Liver (tissue), 8 donors: ENCODE measurements at regions not wholly inside any gene's neighbourhood (a gene's known extent, or its start where the extent isn't known, plus 50 kb on each side); places are given as distances from the start of the nearest gene placed in this dataset.

Source experiments
- DNase-seq: peaks from one replicate; pipeline ENCODE4 v3.0.0-alpha.2; 2017; ENCODE audit warnings: low spot score
- H3K27ac ChIP-seq, 2 donors: one replicate each; pipeline ENCODE4 v1.7.0; 2013; ENCODE audit warnings: inconsistent platforms in 2 of 2, low read length in 2 of 2, control low read depth in 1 of 2, low read depth in 1 of 2, mild to moderate bottlenecking in 1 of 2
- H3K27me3 ChIP-seq, 4 donors: one replicate each; pipeline versions ENCODE4 v1.6.1 to v1.7.0; 2013; ENCODE audit warnings: low read length in 3 of 4, inconsistent platforms in 1 of 4, mild to moderate bottlenecking in 1 of 4, moderate library complexity in 1 of 4; ENCODE audit not compliant: control insufficient read depth in 4 of 4, insufficient read depth in 4 of 4
- H3K36me3 ChIP-seq, 4 donors: one replicate each; pipeline versions ENCODE4 v1.6.1 to v1.7.0; 2013; ENCODE audit warnings: low read length in 3 of 4, mild to moderate bottlenecking in 3 of 4, low read depth in 1 of 4, moderate library complexity in 1 of 4; ENCODE audit not compliant: control insufficient read depth in 4 of 4, insufficient read depth in 3 of 4
- H3K4me1 ChIP-seq, 4 donors: one replicate each; pipeline versions ENCODE4 v1.6.1 to v1.7.0; 2013; ENCODE audit warnings: low read length in 3 of 4, mild to moderate bottlenecking in 3 of 4, moderate library complexity in 1 of 4; ENCODE audit not compliant: control insufficient read depth in 4 of 4, insufficient read depth in 4 of 4
- H3K4me3 ChIP-seq, 3 donors: one replicate each; pipeline versions ENCODE4 v1.6.1 to v1.7.0; 2013; ENCODE audit warnings: low read length in 3 of 3, control low read depth in 1 of 3, low read depth in 1 of 3, mild to moderate bottlenecking in 1 of 3
- H3K9ac ChIP-seq, 2 donors: one replicate each; pipeline ENCODE4 v1.7.0; 2013; ENCODE audit warnings: low read length in 2 of 2, mild to moderate bottlenecking in 2 of 2, moderate library complexity in 2 of 2, control low read depth in 1 of 2, low read depth in 1 of 2
- H3K9me3 ChIP-seq, 4 donors: one replicate each; pipeline versions ENCODE4 v1.6.1 to v1.7.0; 2013; ENCODE audit warnings: low read length in 3 of 4; ENCODE audit not compliant: control insufficient read depth in 4 of 4
- ATF3 ChIP-seq: IDR thresholded peaks from 2 replicates; pipeline ENCODE4 v1.6.1; 2016; ENCODE audit warnings: antibody characterized with exemption
- CTCF ChIP-seq: fragments of 150-350 bp; IDR thresholded peaks from 2 replicates; pipeline ENCODE4 v1.5.1; 2017; ENCODE audit warnings: improper control_type of control experiment, low read depth, low read length; ENCODE audit not compliant: missing input control
- EGR1 ChIP-seq, 2 donors: IDR thresholded peaks; 2 replicates each; pipeline ENCODE4 v1.6.1; 2016 to 2018; ENCODE audit warnings: antibody characterized with exemption in 2 of 2, low read depth in 2 of 2
- FOXA1 ChIP-seq: IDR thresholded peaks from 2 replicates; pipeline ENCODE4 v1.6.1; 2016; ENCODE audit warnings: antibody characterized with exemption
- FOXA2 ChIP-seq: IDR thresholded peaks from 2 replicates; pipeline ENCODE4 v1.6.1; 2016; ENCODE audit warnings: antibody characterized with exemption
- GABPA ChIP-seq, 2 donors: IDR thresholded peaks in 1 of 2; conservative IDR thresholded peaks in 1 of 2; 2 replicates each; pipeline ENCODE4 v1.6.1; 2016; ENCODE audit warnings: antibody characterized with exemption in 2 of 2, mild to moderate bottlenecking in 1 of 2, moderate library complexity in 1 of 2
- HNF4A ChIP-seq, 2 donors: conservative IDR thresholded peaks; 2 replicates each; pipeline ENCODE4 v1.6.1; 2016; ENCODE audit warnings: antibody characterized with exemption in 2 of 2, mild to moderate bottlenecking in 2 of 2
- HNF4G ChIP-seq: IDR thresholded peaks from 2 replicates; pipeline ENCODE4 v1.6.1; 2016; ENCODE audit warnings: antibody characterized with exemption
- JUND ChIP-seq, 2 donors: IDR thresholded peaks; 2 replicates each; pipeline ENCODE4 v1.6.1; 2016; ENCODE audit warnings: antibody characterized with exemption in 2 of 2
- MAX ChIP-seq: IDR thresholded peaks from 2 replicates; pipeline ENCODE4 v1.6.1; 2016; ENCODE audit warnings: antibody characterized with exemption
- NR2F2 ChIP-seq: IDR thresholded peaks from 2 replicates; pipeline ENCODE4 v1.6.1; 2016; ENCODE audit warnings: antibody characterized with exemption
- RAD21 ChIP-seq, 2 donors: IDR thresholded peaks; 2 replicates each; pipeline ENCODE4 v1.6.1; 2016; ENCODE audit warnings: antibody characterized with exemption in 2 of 2, mild to moderate bottlenecking in 2 of 2
- REST ChIP-seq: IDR thresholded peaks from 2 replicates; pipeline ENCODE4 v1.6.1; 2016; ENCODE audit warnings: antibody characterized with exemption, mild to moderate bottlenecking
- RXRA ChIP-seq, 2 donors: IDR thresholded peaks; 2 replicates each; pipeline ENCODE4 v1.6.1; 2017 to 2018; ENCODE audit warnings: antibody characterized with exemption in 2 of 2, mild to moderate bottlenecking in 1 of 2
- SP1 ChIP-seq: IDR thresholded peaks from 2 replicates; pipeline ENCODE4 v1.6.1; 2018; ENCODE audit warnings: antibody characterized with exemption, mild to moderate bottlenecking
- TAF1 ChIP-seq: conservative IDR thresholded peaks from 2 replicates; pipeline ENCODE4 v1.6.1; 2016; ENCODE audit warnings: antibody characterized with exemption, mild to moderate bottlenecking
- YY1 ChIP-seq: IDR thresholded peaks from 2 replicates; pipeline ENCODE4 v1.6.1; 2016; ENCODE audit warnings: antibody characterized with exemption, mild to moderate bottlenecking
- ZBTB33 ChIP-seq: IDR thresholded peaks from 2 replicates; pipeline ENCODE4 v1.6.1; 2016; ENCODE audit warnings: antibody characterized with exemption
- WGBS: extraction: QIAGEN DNeasy Blood & Tissue Kit; methylation state at CpG from one replicate; pipeline ENCODE4 v1.1.7; 2013; 5-methylcytosine and 5-hydroxymethylcytosine counted together
- donor health status: healthy.
- donor health status: healthy.
- donor health status: healthy.
- donor health status: healthy.
- donor health status: healthy.

GRCh38 chr4:120177603-120178002 is 111.0 kb upstream of the MAD2L1 start:
- WGBS: 89% methylated on average over 1 of the region's 1 CpG
- Histone ChIP-seq H3K4me3 (no peak overlapping the region), H3K27me3 (peaks cover 0 to 8% (median 0%) of the 10 kb centered on the region in 4 donors), H3K27ac (no peak overlapping the region), H3K9ac (no peak overlapping the region), H3K36me3 (no peaks in the 10 kb centered on the region), H3K4me1 (no peaks in the 10 kb centered on the region), H3K9me3 (no peaks in the 10 kb centered on the region)
- TF ChIP-seq REST: no peak
- no peak for TF ChIP-seq RXRA (IDR thresholded peaks at IDR 0.05)
- no peak for TF ChIP-seq NR2F2
- TF ChIP-seq HNF4A (conservative IDR thresholded peaks at IDR 0.05): no peak
- no peak for TF ChIP-seq RAD21 (IDR thresholded peaks at IDR 0.05)
- TF ChIP-seq ZBTB33: no peak
- TF ChIP-seq HNF4G: no peak
- no peak for TF ChIP-seq YY1
- TF ChIP-seq ATF3: no peak
- no peak for TF ChIP-seq FOXA1
- TF ChIP-seq CTCF: no peak
- TF ChIP-seq TAF1: no peak
- no peak for TF ChIP-seq GABPA (IDR thresholded peaks at IDR 0.05 in 1 of 2, conservative IDR thresholded peaks at IDR 0.05 in 1 of 2)
- TF ChIP-seq SP1: no peak
- no peak for TF ChIP-seq EGR1 (IDR thresholded peaks at IDR 0.05; ENCODE audit: low read depth in 2 of 2)
- TF ChIP-seq MAX: no peak
- no peak for TF ChIP-seq JUND (IDR thresholded peaks at IDR 0.05)
- TF ChIP-seq FOXA2: no peak
- no peak for DNase-seq
